GM12878 (cell line): ENCODE measurements at regions not wholly inside any gene's neighbourhood (a gene's known extent, or its start where the extent isn't known, plus 50 kb on each side); places are given as distances from the start of the nearest gene placed in this dataset.
A peak's percentile ranks its signal among the peaks of the same experiment; 100 is the strongest.

Source experiments
- ASH2L ChIP-seq: fragments of 300-600, 200-600 bp; sonication (generic); IDR thresholded peaks from 2 replicates; pipeline ENCODE4 v1.6.1; 2017; ENCODE audit warnings: low read depth, mild to moderate bottlenecking, borderline replicate concordance
- BCL3 ChIP-seq: IDR thresholded peaks from 2 replicates; pipeline ENCODE4 v1.6.1; 2011; ENCODE audit warnings: borderline replicate concordance, low read depth, mild to moderate bottlenecking, moderate library complexity, low read length; ENCODE audit not compliant: insufficient read depth, poor library complexity, severe bottlenecking
- BHLHE40 ChIP-seq, 2 experiments: fragments of 450-650 bp in 1 of 2; IDR thresholded peaks; 2 replicates each; pipeline ENCODE4 v1.6.1; 2011 to 2017; ENCODE audit warnings: low read depth in 2 of 2, borderline replicate concordance in 1 of 2, improper control_type of control experiment in 1 of 2, low read length in 1 of 2, mild to moderate bottlenecking in 1 of 2
- CEBPB ChIP-seq, 2 experiments: fragments of 150-350 bp in 1 of 2; IDR thresholded peaks; 2 replicates each; pipeline ENCODE4 v1.6.1; 2012 to 2014; ENCODE audit warnings: low read depth in 2 of 2, low read length in 2 of 2, borderline replicate concordance in 1 of 2, inconsistent platforms in 1 of 2
- CHD2 ChIP-seq: IDR thresholded peaks from 2 replicates; pipeline ENCODE4 v1.6.1; 2011; ENCODE audit warnings: low read depth, low read length, improper control_type of control experiment, borderline replicate concordance
- CTCF ChIP-seq, 3 experiments: IDR thresholded peaks in 2 of 3; conservative IDR thresholded peaks in 1 of 3; 2 replicates each; pipeline ENCODE4 v1.5.1; 2011; ENCODE audit warnings: low read depth in 3 of 3, low read length in 3 of 3, mild to moderate bottlenecking in 3 of 3, control low read depth in 2 of 3, moderate library complexity in 2 of 3, inconsistent platforms in 1 of 3, mixed read lengths in 1 of 3; ENCODE audit not compliant: control insufficient read depth in 2 of 3, insufficient read depth in 1 of 3; ENCODE audit errors: extremely low read depth in 1 of 3
- DPF2 ChIP-seq: fragments of 450-650 bp; IDR thresholded peaks from 2 replicates; pipeline ENCODE4 v1.6.1; 2017; ENCODE audit warnings: mild to moderate bottlenecking
- ELK1 ChIP-seq: IDR thresholded peaks from 2 replicates; pipeline ENCODE4 v1.6.1; 2012; ENCODE audit warnings: low read depth, low read length, improper control_type of control experiment
- EZH2 ChIP-seq: IDR thresholded peaks from 2 replicates; pipeline ENCODE4 v1.6.1; 2012; ENCODE audit warnings: low read depth, mild to moderate bottlenecking, control low read depth, inconsistent platforms, low read length, borderline replicate concordance; ENCODE audit not compliant: control insufficient read depth
- FOS ChIP-seq: IDR thresholded peaks from 3 replicates; pipeline ENCODE4 v1.6.1; 2011; ENCODE audit warnings: borderline replicate concordance; ENCODE audit not compliant: insufficient read length; ENCODE audit errors: extremely low read depth
- HDAC2 ChIP-seq: fragments of 200-600 bp; sonication (generic); IDR thresholded peaks from 2 replicates; pipeline ENCODE4 v1.6.1; 2017
- HDGF ChIP-seq: fragments of 450-650 bp; IDR thresholded peaks from 2 replicates; pipeline ENCODE4 v1.6.1; 2016; ENCODE audit warnings: antibody characterized with exemption
- IKZF1 ChIP-seq: fragments of 450-650 bp; conservative IDR thresholded peaks from 2 replicates; pipeline ENCODE4 v1.6.1; 2017; ENCODE audit warnings: antibody characterized with exemption, mild to moderate bottlenecking
- IRF4 ChIP-seq: IDR thresholded peaks from 2 replicates; pipeline ENCODE4 v1.6.1; 2011; ENCODE audit warnings: low read depth, low read length
- MAX ChIP-seq: IDR thresholded peaks from 2 replicates; pipeline ENCODE4 v1.6.1; 2012; ENCODE audit warnings: low read depth, low read length, improper control_type of control experiment
- MTA2 ChIP-seq: fragments of 450-650 bp; IDR thresholded peaks from 2 replicates; pipeline ENCODE4 v1.6.1; 2016; ENCODE audit warnings: low read depth, mild to moderate bottlenecking, moderate library complexity
- MTA3 ChIP-seq: IDR thresholded peaks from 2 replicates; pipeline ENCODE4 v1.6.1; 2012; ENCODE audit warnings: low read length, inconsistent platforms, borderline replicate concordance
- MXI1 ChIP-seq: fragments of 150-350 bp; IDR thresholded peaks from 2 replicates; pipeline ENCODE4 v1.6.1; 2011; ENCODE audit warnings: low read depth, mild to moderate bottlenecking, inconsistent platforms, low read length, improper control_type of control experiment
- NFYB ChIP-seq: IDR thresholded peaks from 2 replicates; pipeline ENCODE4 v1.6.1; 2011; ENCODE audit warnings: low read depth, mild to moderate bottlenecking, low read length, improper control_type of control experiment, moderate library complexity; ENCODE audit not compliant: insufficient read depth
- NR2C2 ChIP-seq: IDR thresholded peaks from 2 replicates; pipeline ENCODE4 v1.6.1; 2011; ENCODE audit warnings: borderline replicate concordance, low read depth; ENCODE audit not compliant: control insufficient read depth, insufficient read length
- POLR2A ChIP-seq: IDR thresholded peaks from 2 replicates; pipeline ENCODE4 v1.6.1; 2011; ENCODE audit warnings: low read depth, mild to moderate bottlenecking, low read length
- POLR2AphosphoS5 ChIP-seq: IDR thresholded peaks from 2 replicates; pipeline ENCODE4 v1.6.1; 2011; ENCODE audit warnings: mild to moderate bottlenecking, low read length, inconsistent platforms
- RAD21 ChIP-seq: IDR thresholded peaks from 2 replicates; pipeline ENCODE4 v1.6.1; 2011; ENCODE audit warnings: mild to moderate bottlenecking, low read depth, low read length, moderate library complexity; ENCODE audit not compliant: insufficient read depth
- RAD51 ChIP-seq: fragments of 450-650 bp; IDR thresholded peaks from 2 replicates; pipeline ENCODE4 v1.6.1; 2016; ENCODE audit warnings: moderate library complexity, mild to moderate bottlenecking, inconsistent platforms
- RCOR1 ChIP-seq: conservative IDR thresholded peaks from 2 replicates; pipeline ENCODE4 v1.6.1; 2012; ENCODE audit warnings: low read depth, low read length, improper control_type of control experiment
- SIX5 ChIP-seq: IDR thresholded peaks from 2 replicates; pipeline ENCODE4 v1.6.1; 2011; ENCODE audit warnings: mild to moderate bottlenecking, low read depth, low read length, moderate library complexity; ENCODE audit not compliant: severe bottlenecking
- SMAD5 ChIP-seq: IDR thresholded peaks from 2 replicates; pipeline ENCODE4 v1.6.1; 2016; ENCODE audit warnings: antibody characterized with exemption, low read depth
- SREBF1 ChIP-seq: IDR thresholded peaks from 2 replicates; pipeline ENCODE4 v1.6.1; 2012; ENCODE audit warnings: mild to moderate bottlenecking, low read length
- ZNF274 ChIP-seq: IDR thresholded peaks from one replicate; pipeline ENCODE4 v1.8.0; 2011; ENCODE audit not compliant: insufficient read length, insufficient read depth
- ZZZ3 ChIP-seq: IDR thresholded peaks from 2 replicates; pipeline ENCODE4 v1.6.1; 2011; ENCODE audit warnings: low read depth; ENCODE audit not compliant: control insufficient read depth, insufficient read length

GRCh38 chr15:69677403-69677802, 224.8 kb downstream of the RPLP1 start (continued):
- TF ChIP-seq MTA3 (no peak), ELK1 (no peak), RAD21 (no peak), FOS (no peak), SREBF1 (no peak), IRF4 (no peak), BHLHE40 (IDR thresholded peaks at IDR 0.05; ENCODE audit: borderline replicate concordance in 1 of 2, low read depth in 2 of 2, low read length in 1 of 2) (peak in 1 of 2 experiments; percentile 63; a peak in 1 of 4 replicates), CHD2 (no peak), CEBPB (IDR thresholded peaks at IDR 0.05; ENCODE audit: borderline replicate concordance in 1 of 2, low read depth in 2 of 2, low read length in 2 of 2) (no peak), MAX (no peak), ZZZ3 (no peak), POLR2A (no peak), NFYB (0 out of 2 replicates have a peak, but pooled peaks have one; percentile 12), NR2C2 (no peak), EZH2 (no peak), IKZF1 (peak; percentile 42; the same call in 1 of the 2 replicates), MTA2 (0 out of 2 replicates have a peak, but pooled peaks have one; percentile 22), ASH2L (no peak), ZNF274 (no peak), RAD51 (peak; percentile 81), SMAD5 (no peak), CTCF (IDR thresholded peaks at IDR 0.05 in 2 of 3, conservative IDR thresholded peaks at IDR 0.05 in 1 of 3; ENCODE audit: control insufficient read depth in 2 of 3, extremely low read depth in 1 of 3, insufficient read depth in 1 of 3, low read depth in 3 of 3, low read length in 3 of 3) (no peak), DPF2 (no peak), RCOR1 (no peak), BCL3 (no peak), HDGF (no peak), POLR2AphosphoS5 (no peak), SIX5 (no peak), MXI1 (no peak), HDAC2 (no peak)
